K562 (cell line): ENCODE measurements at regions not wholly inside any gene's neighbourhood (a gene's known extent, or its start where the extent isn't known, plus 50 kb on each side); places are given as distances from the start of the nearest gene placed in this dataset.

Experiments
- ATAC-seq: fragments of 200-7000 bp; cut with Tn5 transposase; 3 replicates; pipeline ENCODE4 v1.9.1; 2020; ENCODE audit warnings: moderate library complexity
- BruUV-seq: library from RNA; stranded (reverse); fragments of 400-500 nt; replicated peaks from 2 replicates; lab custom pipeline; 2021; lab: Mats Ljungman, UMichigan
- CTCF ChIA-PET: fragments of 300-600 bp; formaldehyde crosslinking; extraction: SDS; loops from one replicate; lab custom pipeline; 2021; ENCODE audit warnings: low intra/inter-chr PET ratio; lab: Yijun Ruan, JAX
- POLR2A ChIA-PET: fragments of 300-600, 350-650 bp; sonication (Branson Sonifier 250); formaldehyde crosslinking; extraction: SDS; loops from one replicate; lab custom pipeline; 2021; ENCODE audit warnings: antibody characterized with exemption, inconsistent platforms; lab: Yijun Ruan, JAX
- DNase-seq, 4 experiments: peaks; one replicate each; pipeline versions ENCODE4 v3.0.0 to v3.0.0-alpha.2; 2011 to 2018; ENCODE audit warnings: low spot score in 3 of 4, mixed read lengths in 3 of 4; ENCODE audit errors: extremely low read depth in 1 of 4
- FAIRE-seq: peaks from 2 replicates; lab custom pipeline; 2011; peaks lifted over from hg19 to GRCh38; lab: Jason Lieb, UNC
- H2AFZ ChIP-seq: 2 replicates; pipeline ENCODE4 v1.6.0; 2011; ENCODE audit warnings: low read depth, low read length, control low read depth, inconsistent platforms
- H3K27ac ChIP-seq: fragments of 200-600 bp; 3 replicates; pipeline ENCODE4 v1.8.0; 2011; ENCODE audit warnings: low read depth, mild to moderate bottlenecking, control low read depth, inconsistent platforms, low read length, moderate library complexity, mixed read lengths; ENCODE audit errors: extremely low read depth
- H3K27me3 ChIP-seq, 2 experiments: fragments of 300-600 bp in 1 of 2; 2 replicates in 1 of 2; 3 replicates in 1 of 2; pipeline versions ENCODE4 v1.6.0 to v1.8.0; 2011; ENCODE audit warnings: inconsistent platforms in 2 of 2, low read length in 2 of 2, mild to moderate bottlenecking in 1 of 2, mixed read lengths in 1 of 2, moderate library complexity in 1 of 2; ENCODE audit not compliant: control insufficient read depth in 2 of 2, insufficient read depth in 2 of 2
- H3K36me3 ChIP-seq: fragments of 300-600 bp; 3 replicates; pipeline ENCODE4 v1.8.0; 2011; ENCODE audit warnings: mild to moderate bottlenecking, low read length, inconsistent platforms; ENCODE audit not compliant: control insufficient read depth, insufficient read depth
- H3K4me1 ChIP-seq, 2 experiments: fragments of 200-600 bp in 1 of 2; replicated peaks in 1 of 2; 2 replicates in 1 of 2; 3 replicates in 1 of 2; pipeline versions ENCODE4 v1.5.1 to v1.8.0; 2011; ENCODE audit warnings: inconsistent platforms in 2 of 2, low read length in 2 of 2, mild to moderate bottlenecking in 1 of 2, mixed read lengths in 1 of 2, moderate library complexity in 1 of 2; ENCODE audit not compliant: control insufficient read depth in 2 of 2, insufficient read depth in 2 of 2
- H3K4me2 ChIP-seq: 2 replicates; pipeline ENCODE4 v1.6.1; 2011; ENCODE audit warnings: low read length, control low read depth, inconsistent platforms, mixed read lengths; ENCODE audit not compliant: insufficient read depth
- H3K4me3 ChIP-seq: fragments of 200-600 bp; sonication (generic), shearing (Covaris generic); 2 replicates; pipeline ENCODE4 v1.5.1; 2016; ENCODE audit warnings: control low read depth, inconsistent platforms
- H3K79me2 ChIP-seq: fragments of 200-600 bp; 3 replicates; pipeline ENCODE4 v1.8.0; 2011; ENCODE audit warnings: low read length, inconsistent platforms; ENCODE audit not compliant: control insufficient read depth, insufficient read depth
- H3K9ac ChIP-seq, 2 experiments: 2 replicates each; pipeline versions ENCODE4 v1.6.0 to v1.6.1; 2011; ENCODE audit warnings: low read depth in 2 of 2, low read length in 2 of 2, control low read depth in 1 of 2, inconsistent platforms in 1 of 2, mild to moderate bottlenecking in 1 of 2, mixed read lengths in 1 of 2; ENCODE audit not compliant: insufficient read depth in 1 of 2
- H3K9me1 ChIP-seq: one replicate; pipeline ENCODE4 v1.6.0; 2011; ENCODE audit warnings: inconsistent platforms, mild to moderate bottlenecking, low read length, moderate library complexity; ENCODE audit not compliant: control insufficient read depth, insufficient read depth
- H3K9me3 ChIP-seq: replicated peaks from 2 replicates; pipeline ENCODE4 v1.5.1; 2011; ENCODE audit warnings: low read depth, low read length, inconsistent platforms; ENCODE audit not compliant: control insufficient read depth, insufficient read depth
- H4K20me1 ChIP-seq: replicated peaks from 2 replicates; pipeline ENCODE4 v1.6.1; 2011; ENCODE audit warnings: low read length, inconsistent platforms, mixed read lengths; ENCODE audit not compliant: control insufficient read depth, insufficient read depth
- FOS ChIP-seq: IDR thresholded peaks from 3 replicates; pipeline ENCODE4 v1.6.1; 2011; ENCODE audit not compliant: insufficient read length; ENCODE audit errors: extremely low read depth
- IFI16 ChIP-seq: fragments of 250-450 bp; sonication (Bioruptor Pico); IDR thresholded peaks from 2 replicates; pipeline ENCODE4 v2.1.2; 2022; ENCODE audit warnings: mild to moderate bottlenecking, inconsistent platforms
- OTX1 ChIP-seq: fragments of 450-650 bp; formaldehyde crosslinking; IDR thresholded peaks from 2 replicates; pipeline ENCODE4 v1.4.0; 2022; ENCODE audit warnings: mild to moderate bottlenecking
- SMAD2 ChIP-seq: fragments of 150-350 bp; IDR thresholded peaks from 2 replicates; pipeline ENCODE4 v1.6.1; 2014; ENCODE audit warnings: low read depth, mild to moderate bottlenecking, low read length
- STAT5A ChIP-seq: IDR thresholded peaks from 2 replicates; pipeline ENCODE4 v1.6.1; 2012; ENCODE audit warnings: low read length, inconsistent platforms, borderline replicate concordance
- XRCC5 ChIP-seq: fragments of 200-400 bp; formaldehyde crosslinking; IDR thresholded peaks from 2 replicates; pipeline ENCODE4 v1.6.1; 2017; ENCODE audit warnings: low read depth, mild to moderate bottlenecking, low read length
- ZNF717 ChIP-seq: fragments of 250-450 bp; sonication (Bioruptor Pico); IDR thresholded peaks from 2 replicates; pipeline ENCODE4 v1.5.0; 2021
- WGBS: fragments of 100-300 bp; shearing (Covaris generic); methylation state at CpG from one replicate; pipeline ENCODE4 v1.1.6; 2016; ENCODE audit warnings: low coverage, mixed read lengths; ENCODE audit not compliant: insufficient coverage; ENCODE audit errors: missing lambda C conversion rate; 5-methylcytosine and 5-hydroxymethylcytosine counted together
- in situ Hi-C: fragments of 300-500 bp; cut with MboI; formaldehyde crosslinking; loops from 4 replicates; pipeline ENCODE4 v1.15.0; 2018; ENCODE audit warnings: inconsistent platforms, mixed read lengths
- intact Hi-C: fragments of 100-400 bp; cut with micrococcal nuclease; formaldehyde crosslinking; loops from 2 replicates; pipeline ENCODE4 v1.14.2; 2022
- TF ChIP-seq, protein P1 (sequence below): sonication (generic); formaldehyde crosslinking; IDR thresholded peaks from 2 replicates; pipeline ENCODE4 v1.8.0; 2023; ENCODE audit warnings: mild to moderate bottlenecking, missing genetic modification reagents
- TF ChIP-seq, protein P2 (sequence below): fragments of 450-650 bp; IDR thresholded peaks from 2 replicates; pipeline ENCODE4 v1.6.1; 2016; ENCODE audit warnings: antibody characterized with exemption
- TF ChIP-seq, protein P3 (sequence below), 2 experiments: fragments of 450-650 bp; IDR thresholded peaks; 2 replicates each; pipeline ENCODE4 v1.6.1; 2018; ENCODE audit warnings: mild to moderate bottlenecking in 2 of 2, low read depth in 1 of 2; ENCODE audit not compliant: partially characterized antibody in 2 of 2
- TF ChIP-seq, protein P4 (sequence below): fragments of 450-650 bp; IDR thresholded peaks from 2 replicates; pipeline ENCODE4 v1.7.0; 2016; ENCODE audit warnings: borderline replicate concordance

DNA sequence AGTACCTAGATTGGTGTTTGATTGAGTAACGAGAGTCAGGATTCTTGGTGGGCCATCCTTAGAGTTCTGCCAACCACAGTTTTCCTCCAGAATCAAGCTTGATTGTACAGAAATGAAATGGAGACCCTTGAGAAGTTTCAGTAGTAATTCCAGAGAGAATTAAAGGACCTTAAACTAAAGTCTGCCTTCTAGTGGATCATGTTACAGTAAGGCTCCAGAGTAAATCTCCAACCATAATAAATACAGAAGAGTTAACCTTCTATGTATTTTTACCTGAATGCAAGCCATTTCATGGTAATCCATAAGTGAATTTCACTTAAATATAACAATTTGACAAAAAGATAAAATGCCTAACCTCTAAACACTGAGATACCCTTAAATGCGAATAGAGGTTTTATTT, 53.0 kb upstream of the CNTLN start (continued):
- TF ChIP-seq, protein P1, sequence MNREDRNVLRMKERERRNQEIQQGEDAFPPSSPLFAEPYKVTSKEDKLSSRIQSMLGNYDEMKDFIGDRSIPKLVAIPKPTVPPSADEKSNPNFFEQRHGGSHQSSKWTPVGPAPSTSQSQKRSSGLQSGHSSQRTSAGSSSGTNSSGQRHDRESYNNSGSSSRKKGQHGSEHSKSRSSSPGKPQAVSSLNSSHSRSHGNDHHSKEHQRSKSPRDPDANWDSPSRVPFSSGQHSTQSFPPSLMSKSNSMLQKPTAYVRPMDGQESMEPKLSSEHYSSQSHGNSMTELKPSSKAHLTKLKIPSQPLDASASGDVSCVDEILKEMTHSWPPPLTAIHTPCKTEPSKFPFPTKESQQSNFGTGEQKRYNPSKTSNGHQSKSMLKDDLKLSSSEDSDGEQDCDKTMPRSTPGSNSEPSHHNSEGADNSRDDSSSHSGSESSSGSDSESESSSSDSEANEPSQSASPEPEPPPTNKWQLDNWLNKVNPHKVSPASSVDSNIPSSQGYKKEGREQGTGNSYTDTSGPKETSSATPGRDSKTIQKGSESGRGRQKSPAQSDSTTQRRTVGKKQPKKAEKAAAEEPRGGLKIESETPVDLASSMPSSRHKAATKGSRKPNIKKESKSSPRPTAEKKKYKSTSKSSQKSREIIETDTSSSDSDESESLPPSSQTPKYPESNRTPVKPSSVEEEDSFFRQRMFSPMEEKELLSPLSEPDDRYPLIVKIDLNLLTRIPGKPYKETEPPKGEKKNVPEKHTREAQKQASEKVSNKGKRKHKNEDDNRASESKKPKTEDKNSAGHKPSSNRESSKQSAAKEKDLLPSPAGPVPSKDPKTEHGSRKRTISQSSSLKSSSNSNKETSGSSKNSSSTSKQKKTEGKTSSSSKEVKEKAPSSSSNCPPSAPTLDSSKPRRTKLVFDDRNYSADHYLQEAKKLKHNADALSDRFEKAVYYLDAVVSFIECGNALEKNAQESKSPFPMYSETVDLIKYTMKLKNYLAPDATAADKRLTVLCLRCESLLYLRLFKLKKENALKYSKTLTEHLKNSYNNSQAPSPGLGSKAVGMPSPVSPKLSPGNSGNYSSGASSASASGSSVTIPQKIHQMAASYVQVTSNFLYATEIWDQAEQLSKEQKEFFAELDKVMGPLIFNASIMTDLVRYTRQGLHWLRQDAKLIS (CRISPR knock-in tag), result no peak
- no peak for TF ChIP-seq ZNF717
- TF ChIP-seq FOS, result no peak
- TF ChIP-seq, protein P2, sequence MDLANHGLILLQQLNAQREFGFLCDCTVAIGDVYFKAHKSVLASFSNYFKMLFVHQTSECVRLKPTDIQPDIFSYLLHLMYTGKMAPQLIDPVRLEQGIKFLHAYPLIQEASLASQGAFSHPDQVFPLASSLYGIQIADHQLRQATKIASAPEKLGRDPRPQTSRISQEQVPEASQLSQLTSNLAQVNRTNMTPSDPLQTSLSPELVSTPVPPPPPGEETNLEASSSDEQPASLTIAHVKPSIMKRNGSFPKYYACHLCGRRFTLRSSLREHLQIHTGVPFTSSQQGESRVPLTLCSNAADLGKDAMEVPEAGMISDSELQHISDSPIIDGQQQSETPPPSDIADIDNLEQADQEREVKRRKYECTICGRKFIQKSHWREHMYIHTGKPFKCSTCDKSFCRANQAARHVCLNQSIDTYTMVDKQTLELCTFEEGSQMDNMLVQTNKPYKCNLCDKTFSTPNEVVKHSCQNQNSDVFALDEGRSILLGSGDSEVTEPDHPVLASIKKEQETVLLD, result no peak
- TF ChIP-seq STAT5A, result no peak

DNA sequence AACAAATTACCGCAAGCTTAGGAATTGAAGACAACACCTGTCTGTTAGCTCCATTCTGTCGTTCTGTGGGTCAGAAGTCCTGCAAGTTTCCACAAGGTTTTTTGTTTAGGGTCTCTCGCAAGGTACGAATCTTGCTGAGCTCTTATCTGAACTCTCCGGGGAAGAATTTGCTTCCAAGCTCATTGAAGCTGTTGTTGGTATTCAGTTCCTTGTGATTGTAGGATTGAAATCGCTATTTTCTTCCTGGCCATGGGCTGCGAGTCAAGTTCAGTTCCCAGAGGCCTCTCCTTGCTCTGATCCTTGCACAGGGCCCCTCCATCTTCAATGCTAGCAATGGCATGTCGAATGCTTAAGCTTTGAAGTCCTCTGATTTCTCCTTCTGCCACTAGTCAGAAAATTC, 53.5 kb upstream of the CNTLN start:
- H3K79me2 ChIP-seq, result no peaks in the 10 kb centered on the region
- H3K9ac ChIP-seq, result no peak overlapping the region
- 3% methylated on average over 7 of the region's 8 CpGs for WGBS
- no peak for DNase-seq
- no peaks in the 10 kb centered on the region for H4K20me1 ChIP-seq
- ATAC-seq, result no peak
- no peak overlapping the region for H3K27ac ChIP-seq
- in situ Hi-C loops (no loop called here), intact Hi-C loops (no loop called here)
- no peaks in the 10 kb centered on the region for H3K9me1 ChIP-seq
- H3K9me3 ChIP-seq, result no peaks in the 10 kb centered on the region
- H3K27me3 ChIP-seq, result no peaks in the 10 kb centered on the region
- FAIRE-seq, result no peak
- no TSS peak for BruUV-seq
- H2AFZ ChIP-seq, result no peak overlapping the region
- CTCF ChIA-PET, result no interaction called here
- no peak overlapping the region for H3K4me2 ChIP-seq
- no peaks in the 10 kb centered on the region for H3K4me1 ChIP-seq
- no peaks in the 10 kb centered on the region for H3K36me3 ChIP-seq
- POLR2A ChIA-PET, result no interaction called here
- H3K4me3 ChIP-seq, result no peak overlapping the region
- TF ChIP-seq IFI16 (CRISPR knock-in tag) (no peak), XRCC5 (no peak), SMAD2 (no peak), OTX1 (CRISPR knock-in tag) (no peak)
- TF ChIP-seq, protein P3, sequence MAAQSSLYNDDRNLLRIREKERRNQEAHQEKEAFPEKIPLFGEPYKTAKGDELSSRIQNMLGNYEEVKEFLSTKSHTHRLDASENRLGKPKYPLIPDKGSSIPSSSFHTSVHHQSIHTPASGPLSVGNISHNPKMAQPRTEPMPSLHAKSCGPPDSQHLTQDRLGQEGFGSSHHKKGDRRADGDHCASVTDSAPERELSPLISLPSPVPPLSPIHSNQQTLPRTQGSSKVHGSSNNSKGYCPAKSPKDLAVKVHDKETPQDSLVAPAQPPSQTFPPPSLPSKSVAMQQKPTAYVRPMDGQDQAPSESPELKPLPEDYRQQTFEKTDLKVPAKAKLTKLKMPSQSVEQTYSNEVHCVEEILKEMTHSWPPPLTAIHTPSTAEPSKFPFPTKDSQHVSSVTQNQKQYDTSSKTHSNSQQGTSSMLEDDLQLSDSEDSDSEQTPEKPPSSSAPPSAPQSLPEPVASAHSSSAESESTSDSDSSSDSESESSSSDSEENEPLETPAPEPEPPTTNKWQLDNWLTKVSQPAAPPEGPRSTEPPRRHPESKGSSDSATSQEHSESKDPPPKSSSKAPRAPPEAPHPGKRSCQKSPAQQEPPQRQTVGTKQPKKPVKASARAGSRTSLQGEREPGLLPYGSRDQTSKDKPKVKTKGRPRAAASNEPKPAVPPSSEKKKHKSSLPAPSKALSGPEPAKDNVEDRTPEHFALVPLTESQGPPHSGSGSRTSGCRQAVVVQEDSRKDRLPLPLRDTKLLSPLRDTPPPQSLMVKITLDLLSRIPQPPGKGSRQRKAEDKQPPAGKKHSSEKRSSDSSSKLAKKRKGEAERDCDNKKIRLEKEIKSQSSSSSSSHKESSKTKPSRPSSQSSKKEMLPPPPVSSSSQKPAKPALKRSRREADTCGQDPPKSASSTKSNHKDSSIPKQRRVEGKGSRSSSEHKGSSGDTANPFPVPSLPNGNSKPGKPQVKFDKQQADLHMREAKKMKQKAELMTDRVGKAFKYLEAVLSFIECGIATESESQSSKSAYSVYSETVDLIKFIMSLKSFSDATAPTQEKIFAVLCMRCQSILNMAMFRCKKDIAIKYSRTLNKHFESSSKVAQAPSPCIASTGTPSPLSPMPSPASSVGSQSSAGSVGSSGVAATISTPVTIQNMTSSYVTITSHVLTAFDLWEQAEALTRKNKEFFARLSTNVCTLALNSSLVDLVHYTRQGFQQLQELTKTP (IDR thresholded peaks at IDR 0.05; ENCODE audit: low read depth in 1 of 2, partially characterized antibody in 2 of 2), result no peak
- TF ChIP-seq, protein P4, sequence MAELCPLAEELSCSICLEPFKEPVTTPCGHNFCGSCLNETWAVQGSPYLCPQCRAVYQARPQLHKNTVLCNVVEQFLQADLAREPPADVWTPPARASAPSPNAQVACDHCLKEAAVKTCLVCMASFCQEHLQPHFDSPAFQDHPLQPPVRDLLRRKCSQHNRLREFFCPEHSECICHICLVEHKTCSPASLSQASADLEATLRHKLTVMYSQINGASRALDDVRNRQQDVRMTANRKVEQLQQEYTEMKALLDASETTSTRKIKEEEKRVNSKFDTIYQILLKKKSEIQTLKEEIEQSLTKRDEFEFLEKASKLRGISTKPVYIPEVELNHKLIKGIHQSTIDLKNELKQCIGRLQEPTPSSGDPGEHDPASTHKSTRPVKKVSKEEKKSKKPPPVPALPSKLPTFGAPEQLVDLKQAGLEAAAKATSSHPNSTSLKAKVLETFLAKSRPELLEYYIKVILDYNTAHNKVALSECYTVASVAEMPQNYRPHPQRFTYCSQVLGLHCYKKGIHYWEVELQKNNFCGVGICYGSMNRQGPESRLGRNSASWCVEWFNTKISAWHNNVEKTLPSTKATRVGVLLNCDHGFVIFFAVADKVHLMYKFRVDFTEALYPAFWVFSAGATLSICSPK, result no peak
